ENCODE measurements at regions not wholly inside any gene's neighbourhood (a gene's known extent, or its start where the extent isn't known, plus 50 kb on each side); places are given as distances from the start of the nearest gene placed in this dataset.

DNA sequence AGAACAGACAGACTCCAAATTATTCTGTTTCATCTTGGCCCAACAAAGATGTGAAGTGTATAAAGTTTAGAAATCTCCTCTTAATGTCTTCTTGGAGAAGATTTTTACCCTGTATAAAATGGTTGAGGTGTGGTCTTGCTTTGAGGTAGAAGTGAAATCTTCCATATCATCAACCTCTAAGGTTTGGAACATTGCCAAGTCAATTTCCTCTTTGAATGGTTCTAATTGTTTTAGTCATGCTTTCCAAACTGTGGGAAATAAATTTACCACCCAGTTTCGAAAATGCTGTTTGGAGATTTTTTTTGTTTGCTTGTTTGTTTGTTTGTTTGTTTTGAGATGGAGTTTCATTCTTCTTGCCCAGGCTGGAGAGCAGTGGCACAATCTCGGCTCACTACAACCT lies 174.1 kb upstream of the ADAMTS3 start:
- 49 to 71% methylated on average over 2 of the region's 2 CpGs for WGBS, 2 donors
- no peak for DNase-seq
- no peaks in the 10 kb centered on the region for H3K27me3 ChIP-seq
- H3K4me1 ChIP-seq, result peaks cover 0 to 4% (median 0%) of the 10 kb centered on the region in 4 donors
- no peak overlapping the region for H3K27ac ChIP-seq
- H3K36me3 ChIP-seq, result no peaks in the 10 kb centered on the region
- no peak overlapping the region for H3K4me3 ChIP-seq
- no peaks in the 10 kb centered on the region for H3K9me3 ChIP-seq
- intact Hi-C loops (cut with DNase I), result no loop called here
- TF ChIP-seq EP300 (IDR thresholded peaks at IDR 0.05) (no peak), POLR2A (IDR thresholded peaks at IDR 0.05) (no peak), POLR2AphosphoS5 (IDR thresholded peaks at IDR 0.05) (no peak)
- TF ChIP-seq, protein P1, sequence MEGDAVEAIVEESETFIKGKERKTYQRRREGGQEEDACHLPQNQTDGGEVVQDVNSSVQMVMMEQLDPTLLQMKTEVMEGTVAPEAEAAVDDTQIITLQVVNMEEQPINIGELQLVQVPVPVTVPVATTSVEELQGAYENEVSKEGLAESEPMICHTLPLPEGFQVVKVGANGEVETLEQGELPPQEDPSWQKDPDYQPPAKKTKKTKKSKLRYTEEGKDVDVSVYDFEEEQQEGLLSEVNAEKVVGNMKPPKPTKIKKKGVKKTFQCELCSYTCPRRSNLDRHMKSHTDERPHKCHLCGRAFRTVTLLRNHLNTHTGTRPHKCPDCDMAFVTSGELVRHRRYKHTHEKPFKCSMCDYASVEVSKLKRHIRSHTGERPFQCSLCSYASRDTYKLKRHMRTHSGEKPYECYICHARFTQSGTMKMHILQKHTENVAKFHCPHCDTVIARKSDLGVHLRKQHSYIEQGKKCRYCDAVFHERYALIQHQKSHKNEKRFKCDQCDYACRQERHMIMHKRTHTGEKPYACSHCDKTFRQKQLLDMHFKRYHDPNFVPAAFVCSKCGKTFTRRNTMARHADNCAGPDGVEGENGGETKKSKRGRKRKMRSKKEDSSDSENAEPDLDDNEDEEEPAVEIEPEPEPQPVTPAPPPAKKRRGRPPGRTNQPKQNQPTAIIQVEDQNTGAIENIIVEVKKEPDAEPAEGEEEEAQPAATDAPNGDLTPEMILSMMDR (IDR thresholded peaks at IDR 0.05), result no peak

DNA sequence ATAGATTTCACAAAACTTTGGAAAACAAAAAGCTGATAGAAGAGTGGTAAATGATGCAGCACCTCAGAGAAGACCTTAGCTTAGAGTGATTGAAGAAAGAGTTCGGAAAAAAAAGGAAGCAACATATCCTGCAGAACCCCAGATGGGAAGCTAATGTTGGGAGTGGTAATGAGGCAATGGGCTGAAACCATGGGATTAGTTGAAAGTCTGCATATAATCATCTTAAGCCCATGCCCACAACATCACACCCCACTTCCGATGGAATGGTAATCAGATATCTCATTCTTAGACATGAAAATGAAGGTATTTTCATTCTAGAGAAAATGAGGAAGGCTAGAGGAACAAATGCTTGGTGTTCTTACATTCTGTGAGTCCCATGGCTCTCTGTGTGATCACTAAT lies 146.3 kb upstream of the ADAMTS3 start:
- 72 to 82% methylated on average over 2 of the region's 2 CpGs for WGBS, 2 donors

DNA sequence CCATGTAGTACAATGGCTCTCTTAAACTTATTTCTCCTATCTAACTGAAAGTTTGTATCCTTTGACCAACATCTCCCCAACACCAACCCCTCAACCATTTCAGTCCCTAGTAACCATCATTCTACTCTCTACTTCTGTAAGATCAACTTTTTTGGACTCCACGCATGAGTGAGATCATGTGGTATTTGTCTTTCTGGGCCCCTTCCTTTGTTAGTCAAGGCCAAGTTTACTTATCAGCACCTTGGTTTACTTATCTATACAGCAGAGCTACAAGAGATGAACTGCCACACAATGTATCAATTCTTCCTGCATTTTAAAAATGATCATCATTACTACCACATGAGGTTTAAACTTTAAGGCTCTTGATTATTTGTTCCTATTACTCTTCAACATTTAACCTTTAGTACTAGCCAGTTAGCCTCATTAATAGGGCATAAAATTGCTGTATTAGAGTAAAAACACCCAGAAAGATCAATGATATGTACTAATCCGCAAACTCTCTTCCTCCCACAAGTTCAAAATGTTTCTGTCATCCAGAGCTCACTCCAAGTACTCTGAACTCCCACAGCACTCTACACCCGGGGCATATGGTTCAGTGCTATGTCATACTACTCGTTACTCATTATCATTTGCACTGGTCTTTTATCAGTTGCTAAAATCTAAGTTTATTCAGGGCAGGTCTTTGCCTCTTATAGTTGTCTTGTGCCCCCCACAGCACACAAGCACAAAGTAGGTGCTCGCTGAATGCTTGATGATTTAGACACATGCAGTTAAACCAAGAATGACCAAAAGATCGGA lies 145.7 kb upstream of the ADAMTS3 start:
- intact Hi-C loops (cut with DNase I), result no loop called here
- TF ChIP-seq POLR2AphosphoS5 (IDR thresholded peaks at IDR 0.05) (no peak), POLR2A (IDR thresholded peaks at IDR 0.05) (no peak), EP300 (IDR thresholded peaks at IDR 0.05) (no peak)
- TF ChIP-seq, protein P1 (IDR thresholded peaks at IDR 0.05), result no peak
- Histone ChIP-seq H3K4me3 (no peak overlapping the region), H3K36me3 (no peaks in the 10 kb centered on the region), H3K4me1 (no peaks in the 10 kb centered on the region), H3K27me3 (no peaks in the 10 kb centered on the region), H3K27ac (no peak overlapping the region), H3K9me3 (no peaks in the 10 kb centered on the region)
- 62 to 78% methylated on average over 6 of the region's 6 CpGs for WGBS, 2 donors
- no peak for DNase-seq

More for the DNA sequence above, 146.3 kb upstream of the ADAMTS3 start:
- no peak overlapping the region for H3K27ac ChIP-seq
- H3K9me3 ChIP-seq, result no peaks in the 10 kb centered on the region
- no peaks in the 10 kb centered on the region for H3K27me3 ChIP-seq
- no peak for DNase-seq
- intact Hi-C loops (cut with DNase I), result no loop called here
- TF ChIP-seq POLR2AphosphoS5 (IDR thresholded peaks at IDR 0.05), result no peak
- H3K4me1 ChIP-seq, result no peaks in the 10 kb centered on the region
- H3K4me3 ChIP-seq, result no peak overlapping the region
- H3K36me3 ChIP-seq, result no peaks in the 10 kb centered on the region

DNA sequence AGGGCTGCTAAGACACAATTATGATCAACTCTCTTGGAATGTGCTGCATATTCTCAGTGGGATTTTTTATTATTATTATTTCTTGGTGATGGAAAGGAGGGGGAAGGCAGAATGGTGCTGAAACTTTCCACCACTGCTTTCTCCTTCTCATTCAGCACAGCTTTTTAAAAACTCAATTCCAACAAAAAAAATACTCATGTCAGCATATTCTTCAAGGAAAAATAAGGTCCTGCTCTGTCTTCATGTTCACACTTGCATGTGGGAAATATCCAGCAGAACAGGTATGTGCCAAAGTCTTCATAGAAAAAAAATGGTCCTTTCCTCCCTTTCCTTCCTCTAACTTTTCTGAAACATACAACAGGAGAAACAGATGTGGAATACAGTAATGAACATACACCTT lies 144.0 kb upstream of the ADAMTS3 start:
- H3K4me1 ChIP-seq, result no peaks in the 10 kb centered on the region
- no peak overlapping the region for H3K27ac ChIP-seq
- intact Hi-C loops (cut with DNase I), result no loop called here
- no peaks in the 10 kb centered on the region for H3K27me3 ChIP-seq
- H3K36me3 ChIP-seq, result no peaks in the 10 kb centered on the region
- TF ChIP-seq POLR2A (IDR thresholded peaks at IDR 0.05) (no peak), POLR2AphosphoS5 (IDR thresholded peaks at IDR 0.05) (no peak), EP300 (IDR thresholded peaks at IDR 0.05) (no peak)
- TF ChIP-seq, protein P1 (IDR thresholded peaks at IDR 0.05), result no peak
- no peak overlapping the region for H3K4me3 ChIP-seq
- H3K9me3 ChIP-seq, result no peaks in the 10 kb centered on the region
- no peak for DNase-seq

DNA sequence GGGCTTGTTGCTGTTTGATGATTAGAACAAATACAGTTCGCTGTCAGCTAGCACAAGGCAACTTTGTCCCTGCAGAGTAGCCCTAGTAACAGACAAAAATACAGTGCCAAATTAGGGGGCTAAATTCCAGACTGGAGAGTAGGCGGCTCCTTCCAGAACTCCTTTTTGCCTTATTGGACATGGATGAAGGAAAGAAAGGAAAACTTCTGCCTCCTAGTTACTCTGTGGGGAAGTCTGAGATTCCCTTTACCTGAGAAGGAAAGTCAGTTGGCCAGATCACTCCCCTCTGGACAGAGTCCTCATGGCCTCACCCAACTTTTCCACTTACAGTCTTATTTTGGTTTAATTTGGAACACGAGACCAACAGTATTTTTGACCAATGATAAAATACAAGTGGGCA lies 140.5 kb upstream of the ADAMTS3 start:
- no peak for DNase-seq
- no peak overlapping the region for H3K4me3 ChIP-seq
- no peak overlapping the region for H3K27ac ChIP-seq
- intact Hi-C loops (cut with DNase I), result no loop called here
- H3K27me3 ChIP-seq, result no peaks in the 10 kb centered on the region
- no peaks in the 10 kb centered on the region for H3K36me3 ChIP-seq
- no peaks in the 10 kb centered on the region for H3K9me3 ChIP-seq
- no peaks in the 10 kb centered on the region for H3K4me1 ChIP-seq
- TF ChIP-seq, protein P1 (IDR thresholded peaks at IDR 0.05), result no peak
- no peak for TF ChIP-seq POLR2A (IDR thresholded peaks at IDR 0.05)
- TF ChIP-seq POLR2AphosphoS5 (IDR thresholded peaks at IDR 0.05), result no peak
- WGBS, 2 donors, result 54 to 73% methylated on average over 3 of the region's 3 CpGs

Data from sigmoid colon (tissue), 6 donors.